Rectal smooth muscle tissue (tissue), 1 donor: ENCODE measurements at regions not wholly inside any gene's neighbourhood (a gene's known extent, or its start where the extent isn't known, plus 50 kb on each side); places are given as distances from the start of the nearest gene placed in this dataset.

ENCODE experiments used
- H3K27ac ChIP-seq: one replicate; pipeline ENCODE4 v1.7.0; 2013; ENCODE audit warnings: low read depth, low read length, inconsistent platforms
- H3K27me3 ChIP-seq: one replicate; pipeline ENCODE4 v1.7.0; 2013; ENCODE audit warnings: low read length; ENCODE audit not compliant: control insufficient read depth, insufficient read depth
- H3K36me3 ChIP-seq: one replicate; pipeline ENCODE4 v1.7.0; 2013; ENCODE audit warnings: low read length; ENCODE audit not compliant: control insufficient read depth, insufficient read depth
- H3K4me1 ChIP-seq: one replicate; pipeline ENCODE4 v1.7.0; 2013; ENCODE audit warnings: low read length; ENCODE audit not compliant: control insufficient read depth, insufficient read depth
- H3K4me3 ChIP-seq: one replicate; pipeline ENCODE4 v1.7.0; 2013; ENCODE audit warnings: low read length
- H3K9ac ChIP-seq: one replicate; pipeline ENCODE4 v1.7.0; 2013; ENCODE audit warnings: low read length

- H3K27ac ChIP-seq = no peak overlapping the region
- peaks cover 5% of the 10 kb centered on the region for H3K4me1 ChIP-seq
- H3K9ac ChIP-seq = no peak overlapping the region
- no peak overlapping the region for H3K4me3 ChIP-seq
- no peaks in the 10 kb centered on the region for H3K27me3 ChIP-seq
- H3K36me3 ChIP-seq = no peaks in the 10 kb centered on the region
Measured at GRCh38 chr5:111676926-111677415, 80.0 kb downstream of the NREP start.

- no peak overlapping the region for H3K4me3 ChIP-seq
- no peaks in the 10 kb centered on the region for H3K36me3 ChIP-seq
- no peak overlapping the region for H3K27ac ChIP-seq
- H3K4me1 ChIP-seq = peaks cover 5% of the 10 kb centered on the region
- no peak overlapping the region for H3K9ac ChIP-seq
- no peaks in the 10 kb centered on the region for H3K27me3 ChIP-seq
Measured at GRCh38 chr5:111676466-111676865, 80.5 kb downstream of the NREP start.

GRCh38 chr5:111675201-111675934 lies 81.6 kb downstream of the NREP start:
- H3K4me3 ChIP-seq = no peak overlapping the region
- H3K4me1 ChIP-seq = no peaks in the 10 kb centered on the region
- no peak overlapping the region for H3K27ac ChIP-seq
- no peak overlapping the region for H3K9ac ChIP-seq
- H3K36me3 ChIP-seq = no peaks in the 10 kb centered on the region
- no peaks in the 10 kb centered on the region for H3K27me3 ChIP-seq

GRCh38 chr5:111673891-111674626 lies 82.9 kb downstream of the NREP start:
- H3K27ac ChIP-seq = no peak overlapping the region
- H3K27me3 ChIP-seq = no peaks in the 10 kb centered on the region
- no peak overlapping the region for H3K4me3 ChIP-seq
- no peaks in the 10 kb centered on the region for H3K36me3 ChIP-seq
- H3K9ac ChIP-seq = no peak overlapping the region
- no peaks in the 10 kb centered on the region for H3K4me1 ChIP-seq

GRCh38 chr5:111672099-111672498 lies 84.9 kb downstream of the NREP start:
- H3K27me3 ChIP-seq = no peaks in the 10 kb centered on the region
- no peaks in the 10 kb centered on the region for H3K4me1 ChIP-seq
- H3K4me3 ChIP-seq = no peak overlapping the region
- no peak overlapping the region for H3K9ac ChIP-seq
- H3K36me3 ChIP-seq = no peaks in the 10 kb centered on the region
- H3K27ac ChIP-seq = no peak overlapping the region

GRCh38 chr5:111670826-111671492 lies 86.0 kb downstream of the NREP start:
- no peak overlapping the region for H3K27ac ChIP-seq
- H3K36me3 ChIP-seq = no peaks in the 10 kb centered on the region
- no peaks in the 10 kb centered on the region for H3K27me3 ChIP-seq
- H3K4me3 ChIP-seq = no peak overlapping the region
- H3K9ac ChIP-seq = no peak overlapping the region
- no peaks in the 10 kb centered on the region for H3K4me1 ChIP-seq

- Histone ChIP-seq H3K36me3 (no peaks in the 10 kb centered on the region), H3K27me3 (no peaks in the 10 kb centered on the region), H3K4me1 (no peaks in the 10 kb centered on the region), H3K9ac (no peak overlapping the region), H3K4me3 (no peak overlapping the region), H3K27ac (no peak overlapping the region)
Measured at GRCh38 chr5:111668477-111669414, 88.2 kb downstream of the NREP start.

- Histone ChIP-seq H3K4me1 (no peaks in the 10 kb centered on the region), H3K4me3 (no peak overlapping the region), H3K36me3 (no peaks in the 10 kb centered on the region), H3K27ac (no peak overlapping the region), H3K9ac (no peak overlapping the region), H3K27me3 (no peaks in the 10 kb centered on the region)
Measured at GRCh38 chr5:111667128-111667736, 89.8 kb downstream of the NREP start.

GRCh38 chr5:111656580-111656979 lies 100.4 kb downstream of the NREP start:
- Histone ChIP-seq H3K36me3 (no peaks in the 10 kb centered on the region), H3K4me3 (no peak overlapping the region), H3K27me3 (no peaks in the 10 kb centered on the region), H3K4me1 (no peaks in the 10 kb centered on the region), H3K9ac (no peak overlapping the region), H3K27ac (no peak overlapping the region)

GRCh38 chr5:111655169-111655924 lies 101.6 kb downstream of the NREP start:
- no peak overlapping the region for H3K27ac ChIP-seq
- no peaks in the 10 kb centered on the region for H3K36me3 ChIP-seq
- H3K4me3 ChIP-seq = no peak overlapping the region
- no peak overlapping the region for H3K9ac ChIP-seq
- no peaks in the 10 kb centered on the region for H3K27me3 ChIP-seq
- no peaks in the 10 kb centered on the region for H3K4me1 ChIP-seq

GRCh38 chr5:111653408-111653807 lies 103.6 kb downstream of the NREP start:
- H3K27me3 ChIP-seq = no peaks in the 10 kb centered on the region
- H3K36me3 ChIP-seq = no peaks in the 10 kb centered on the region
- no peak overlapping the region for H3K27ac ChIP-seq
- no peaks in the 10 kb centered on the region for H3K4me1 ChIP-seq
- H3K9ac ChIP-seq = no peak overlapping the region
- H3K4me3 ChIP-seq = no peak overlapping the region
